ENCODE measurements at regions not wholly inside any gene's neighbourhood (a gene's known extent, or its start where the extent isn't known, plus 50 kb on each side); places are given as distances from the start of the nearest gene placed in this dataset.
"Not testable (repeated sequence)": the region's sequence is repeated elsewhere in the genome, so short reads cannot be mapped to it uniquely, and the experiment has no call there.

DNA sequence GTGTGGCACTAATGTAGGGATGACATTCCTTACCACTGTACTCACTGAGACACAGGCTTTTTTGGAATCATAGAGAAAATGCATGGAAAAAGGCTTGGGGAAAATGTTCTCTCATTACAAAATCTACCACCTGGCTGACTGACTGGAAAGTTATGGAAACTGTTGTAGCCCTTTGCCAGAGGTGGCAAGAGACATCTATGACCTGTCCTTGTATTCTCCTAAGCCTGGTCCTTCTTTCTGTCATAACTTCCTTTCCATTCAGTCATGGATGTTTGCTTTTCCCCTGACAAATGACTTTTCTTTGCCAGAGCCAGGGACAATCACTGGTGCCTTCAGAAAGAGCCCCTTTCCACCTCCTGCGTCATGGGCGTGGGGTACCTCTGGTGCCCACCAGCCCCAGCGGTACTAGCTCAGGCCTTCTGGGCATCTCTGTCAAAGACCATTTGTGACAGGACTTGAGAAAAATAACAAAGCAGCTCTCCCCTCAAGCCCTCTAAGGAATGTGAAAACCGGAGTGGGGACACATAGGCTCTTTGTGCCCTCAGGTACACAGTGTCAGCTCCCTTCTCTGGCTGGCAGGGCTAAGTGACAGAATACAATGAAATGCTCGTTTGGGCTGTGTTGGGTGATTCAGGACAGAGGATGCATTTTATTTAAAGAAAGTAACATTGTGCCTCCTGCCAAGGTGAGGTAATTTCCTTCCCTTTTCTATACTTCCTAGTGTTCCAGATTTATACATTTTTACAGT is 381.1 kb upstream of the RASGRP1 start:
- no peak for DNase-seq (ENCODE audit: low read depth)

GRCh38 chr15:38954090-38954489 is 389.5 kb upstream of the RASGRP1 start:
- no peak for DNase-seq (ENCODE audit: low read depth)

DNA sequence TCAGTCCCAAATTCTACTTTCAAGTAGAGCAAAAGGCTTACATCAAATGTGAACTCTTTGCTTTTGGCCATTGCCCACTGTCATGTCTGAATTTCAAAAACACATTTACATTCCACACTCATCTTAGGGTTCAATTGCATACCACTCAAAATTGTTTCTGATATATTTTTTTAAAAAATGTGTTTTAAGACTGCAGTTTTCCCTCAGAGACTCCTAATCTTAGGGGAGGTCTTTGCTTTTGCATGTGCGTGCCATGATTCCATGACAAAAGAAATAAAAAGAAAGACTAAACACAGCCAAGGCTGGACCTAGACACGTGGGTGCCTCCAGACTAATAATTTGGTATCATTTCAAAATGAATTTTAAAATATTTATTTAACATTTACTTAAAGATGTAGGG is 396.8 kb upstream of the RASGRP1 start:
- no peak for DNase-seq (ENCODE audit: low read depth)

DNA sequence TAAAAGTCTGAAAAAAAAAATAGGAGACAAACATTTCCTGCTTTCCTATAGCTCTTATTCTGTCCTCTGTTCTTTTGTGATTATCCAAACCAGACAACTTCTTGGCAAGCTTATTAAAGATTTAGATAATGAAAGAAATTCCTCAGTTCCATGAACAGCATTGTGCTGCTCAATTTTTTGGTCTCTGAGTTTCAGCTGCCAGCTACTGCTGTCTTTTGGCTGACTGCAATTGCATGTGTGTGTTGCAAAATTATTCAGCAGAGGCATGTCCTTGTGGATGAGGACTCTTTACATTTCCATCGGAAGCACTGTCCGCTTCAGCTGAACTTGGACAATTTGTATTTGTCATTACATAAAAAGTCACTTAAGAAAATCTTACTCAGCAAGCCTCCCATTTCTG is 397.3 kb upstream of the RASGRP1 start:
- DNase-seq (ENCODE audit: low read depth): no peak

DNA sequence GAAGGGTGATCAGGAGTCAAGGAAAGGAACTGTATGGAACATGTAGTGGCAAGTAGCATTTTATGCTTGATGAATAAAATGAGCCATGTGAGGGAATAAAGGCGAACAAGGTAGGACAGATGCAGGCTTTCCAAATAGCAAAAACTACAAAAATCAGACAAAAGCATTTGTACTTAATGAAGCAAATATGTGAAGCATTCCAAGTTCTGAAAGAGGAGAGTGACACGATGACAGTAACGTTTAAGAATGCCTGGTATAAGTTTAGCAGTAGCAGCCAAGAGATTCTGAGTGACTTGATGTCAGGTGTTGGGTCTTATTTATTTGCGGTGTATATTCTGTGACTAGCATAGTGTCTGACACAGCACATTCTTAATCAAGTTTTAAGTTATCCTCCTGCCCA is 408.2 kb upstream of the RASGRP1 start:
- peak; percentile 73 for DNase-seq (ENCODE audit: low read depth)

DNA sequence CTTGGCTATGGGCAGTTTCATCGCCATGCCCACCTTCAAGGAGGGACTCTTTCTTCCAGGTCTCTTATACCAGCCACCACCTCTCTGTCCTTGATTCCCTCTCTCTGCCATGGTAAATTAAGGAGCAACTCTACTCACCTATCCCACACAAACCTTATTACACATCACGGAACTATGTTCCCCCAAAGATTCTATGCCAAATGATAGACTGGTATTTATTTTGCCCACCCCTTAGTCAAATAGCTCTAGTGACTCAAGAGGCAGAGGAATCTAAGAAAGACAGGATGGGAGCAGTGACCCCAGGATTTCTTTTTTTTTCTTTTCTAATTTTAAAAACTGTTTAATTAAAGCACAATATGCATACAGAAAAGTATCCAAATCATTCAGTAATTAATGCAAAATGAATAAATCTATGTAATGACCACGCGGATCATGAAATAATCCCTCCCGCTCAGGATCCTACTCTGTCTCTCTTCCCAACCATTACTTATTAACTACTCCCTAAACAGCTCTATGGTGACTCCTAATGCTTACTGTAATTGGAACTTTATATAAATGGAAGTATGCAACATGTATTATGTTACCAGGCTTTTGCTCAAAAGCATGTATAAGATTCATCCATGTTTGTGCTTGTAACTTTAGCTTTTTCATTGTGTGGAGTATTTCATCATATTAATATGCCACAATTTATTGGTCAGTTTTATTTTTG is 410.8 kb upstream of the RASGRP1 start:
- no peak for DNase-seq (ENCODE audit: low read depth)

GRCh38 chr15:38991126-38991525 is 426.5 kb upstream of the RASGRP1 start:
- peak; percentile 73 for DNase-seq (ENCODE audit: low read depth)

DNA sequence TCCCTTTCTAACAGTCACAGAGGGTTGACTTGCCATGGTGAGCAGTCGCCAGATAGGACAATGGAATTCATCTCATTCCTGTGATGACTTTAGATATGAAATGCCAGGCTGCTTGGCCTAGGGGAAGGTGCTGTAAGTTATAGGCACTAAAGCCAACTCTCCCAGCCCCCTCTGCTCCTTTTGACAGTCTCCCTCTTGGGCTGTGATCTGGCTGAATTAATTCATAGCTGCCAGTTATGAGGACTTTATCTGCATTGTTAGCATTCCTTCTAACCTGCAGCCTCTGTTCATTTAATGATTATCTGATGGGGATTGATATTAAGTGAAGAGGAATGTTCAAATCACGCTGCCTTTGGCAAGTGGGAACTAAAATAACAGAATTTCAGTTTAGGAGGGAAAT is 427.1 kb upstream of the RASGRP1 start:
- peak; percentile 76 for DNase-seq (ENCODE audit: low read depth)

GRCh38 chr15:38992506-38992905 is 427.9 kb upstream of the RASGRP1 start:
- DNase-seq (ENCODE audit: low read depth): no peak

GRCh38 chr15:38992930-38993329 is 428.3 kb upstream of the RASGRP1 start:
- DNase-seq (ENCODE audit: low read depth): no peak

DNA sequence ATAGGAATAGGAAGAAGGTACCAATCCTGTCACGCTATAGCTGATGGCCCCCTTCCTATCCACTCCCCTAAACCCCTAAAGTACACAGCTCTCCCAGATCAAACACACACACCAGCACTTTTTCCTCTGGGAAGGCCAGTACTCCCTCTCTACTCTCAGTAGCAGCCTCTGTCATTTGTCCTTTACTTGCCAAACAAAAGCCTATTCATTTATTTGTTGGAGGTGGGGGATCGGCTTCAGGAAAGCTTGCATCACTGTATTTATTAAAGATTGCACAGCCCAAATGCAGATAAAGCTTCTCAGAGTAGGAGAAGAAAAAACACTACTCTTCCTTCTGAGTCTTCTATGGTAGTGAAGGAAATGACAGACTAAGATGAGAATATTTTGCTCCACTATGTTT is 429.7 kb upstream of the RASGRP1 start:
- peak; percentile 36 for DNase-seq (ENCODE audit: low read depth)

DNA sequence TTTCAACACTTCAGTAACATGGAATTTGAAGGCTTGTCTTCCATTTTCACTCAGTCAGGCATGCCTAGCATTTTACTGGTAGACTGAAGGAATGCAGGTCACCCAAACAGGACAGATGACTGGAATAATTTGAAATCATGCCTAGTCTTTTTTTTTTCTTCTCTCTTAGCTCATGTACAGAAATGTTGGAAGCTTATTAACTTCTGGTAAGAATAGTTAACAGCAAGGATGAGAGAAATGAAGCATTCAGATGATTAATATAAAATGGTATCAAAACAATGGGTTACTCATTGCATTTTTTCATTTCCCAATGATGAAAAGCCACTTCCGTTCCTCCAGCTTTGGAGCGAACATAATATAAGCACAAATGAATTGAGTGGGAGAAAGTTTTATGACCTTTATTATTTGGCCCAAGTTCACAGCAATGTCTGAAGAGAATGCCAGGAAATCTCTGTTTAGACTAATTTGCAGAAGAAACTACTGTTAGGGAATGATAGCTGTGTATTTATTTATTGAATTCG is 431.6 kb upstream of the RASGRP1 start:
- peak; percentile 97 for DNase-seq (ENCODE audit: low read depth)

DNA sequence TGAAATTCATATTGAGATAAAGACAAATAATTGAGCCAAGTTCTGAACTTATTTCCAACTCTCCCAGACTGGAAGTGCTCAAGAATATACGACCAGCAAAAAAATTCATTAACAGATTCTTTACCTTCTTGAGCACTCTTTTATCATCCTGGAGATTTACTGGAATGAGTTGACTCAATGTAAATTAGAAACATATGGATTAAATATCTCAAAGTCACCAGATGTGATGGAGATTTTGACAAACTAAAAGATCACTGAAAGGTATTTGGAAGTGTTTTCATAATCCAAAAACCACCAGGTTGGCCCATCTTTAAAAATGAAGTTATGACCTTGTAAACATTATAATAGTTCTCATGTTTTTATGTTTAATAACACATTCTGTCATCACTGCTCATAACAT is 433.2 kb upstream of the RASGRP1 start:
- no peak for DNase-seq (ENCODE audit: low read depth)

DNA sequence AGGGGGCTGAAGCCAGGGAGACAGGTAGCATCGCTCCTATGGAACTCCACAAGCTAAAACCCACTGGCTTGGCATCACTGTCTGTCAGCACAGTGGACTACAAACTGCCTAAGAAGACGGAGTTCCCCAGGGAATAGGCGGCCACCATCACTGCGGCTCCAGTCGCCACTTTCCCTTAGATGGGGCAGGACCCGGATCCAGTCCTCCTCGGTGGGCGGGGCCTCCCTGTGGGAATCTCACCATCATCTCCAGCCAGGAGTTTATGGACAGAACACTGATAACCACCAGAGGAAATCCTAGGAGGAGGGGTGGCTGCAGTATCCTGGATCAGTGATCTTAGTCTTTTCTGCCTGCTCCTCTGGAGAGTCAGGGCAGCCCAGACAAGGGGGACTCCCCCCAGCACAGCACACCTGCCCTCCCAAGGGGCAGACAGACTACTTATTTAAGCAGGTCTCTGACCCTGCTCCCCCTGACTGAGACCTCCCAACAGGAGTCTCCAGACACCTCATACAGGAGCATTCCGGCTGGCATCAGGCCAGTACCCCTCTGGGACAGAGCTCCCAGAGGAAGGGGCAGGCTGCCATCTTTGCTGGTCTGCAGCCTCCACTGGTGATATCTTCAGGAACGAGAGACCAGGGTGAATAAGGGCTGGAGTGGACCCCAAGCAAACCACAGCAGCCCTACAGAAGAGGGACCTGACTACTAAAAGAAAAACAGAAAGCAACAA is 435.6 kb upstream of the RASGRP1 start:
- DNase-seq (ENCODE audit: low read depth): peak; percentile 7

- no peak for DNase-seq (ENCODE audit: low read depth)
Measured at GRCh38 chr15:39009740-39010139, 445.1 kb upstream of the RASGRP1 start.

- DNase-seq (ENCODE audit: low read depth): not testable (repeated sequence)
Measured at GRCh38 chr15:39011066-39011465, 446.5 kb upstream of the RASGRP1 start.

- DNase-seq (ENCODE audit: low read depth): no peak
Measured at GRCh38 chr15:39013262-39013661, 448.6 kb upstream of the RASGRP1 start.

- DNase-seq (ENCODE audit: low read depth): peak; percentile 28
Measured at GRCh38 chr15:39014682-39015081, 450.1 kb upstream of the RASGRP1 start.

GRCh38 chr15:39016706-39017105 is 452.1 kb upstream of the RASGRP1 start:
- DNase-seq (ENCODE audit: low read depth): peak; percentile 93

DNA sequence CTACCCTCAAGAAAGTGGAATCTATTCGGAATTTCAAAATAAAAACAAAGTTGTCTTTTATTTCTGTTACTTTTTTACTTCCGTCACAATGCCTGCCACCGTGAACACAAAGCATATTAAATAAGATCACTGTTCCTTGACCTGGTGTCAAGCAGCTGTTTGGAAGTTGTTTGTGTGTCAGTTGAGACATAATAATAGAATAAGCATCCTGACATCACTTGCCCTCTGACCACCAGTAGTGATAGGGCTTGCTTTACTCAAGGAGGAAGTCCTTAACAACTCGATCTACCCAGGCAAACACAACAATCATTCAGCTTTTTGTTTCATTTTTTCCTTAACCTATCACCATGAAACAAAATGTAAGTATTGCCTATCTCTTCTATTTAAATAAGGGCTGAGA is 454.4 kb upstream of the RASGRP1 start:
- DNase-seq (ENCODE audit: low read depth): no peak

DNA sequence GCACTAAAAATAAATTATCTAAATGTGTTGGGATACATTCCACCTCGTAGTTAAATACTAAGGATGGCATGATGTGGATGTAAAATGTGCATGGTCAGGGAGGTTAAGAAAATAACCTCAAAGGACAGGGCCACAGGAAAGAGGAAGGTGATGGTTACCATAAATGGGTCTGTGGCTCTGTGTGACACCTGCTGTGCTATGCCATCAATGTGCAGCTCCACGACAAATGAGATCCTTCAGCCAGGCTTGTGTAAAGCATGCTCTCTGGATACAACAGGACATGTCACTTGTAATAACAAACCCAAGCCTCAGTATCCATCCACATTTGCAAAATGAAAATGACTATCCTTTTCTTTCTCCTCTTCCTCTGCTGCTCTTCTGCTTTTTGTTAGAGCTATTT is 456.7 kb upstream of the RASGRP1 start:
- DNase-seq (ENCODE audit: low read depth): no peak

- DNase-seq (ENCODE audit: low read depth): peak; percentile 25
Measured at GRCh38 chr15:39022532-39023305, 458.1 kb upstream of the RASGRP1 start.

All from M059J (cell line).